ENCODE measurements at regions not wholly inside any gene's neighbourhood (a gene's known extent, or its start where the extent isn't known, plus 50 kb on each side); places are given as distances from the start of the nearest gene placed in this dataset.

GRCh38 chr2:204042401-204042800 is 105.8 kb downstream of the ICOS start:
- DNase-seq (ENCODE audit: insufficient read length, low spot score), result no peak
- FAIRE-seq, result no peak

DNA sequence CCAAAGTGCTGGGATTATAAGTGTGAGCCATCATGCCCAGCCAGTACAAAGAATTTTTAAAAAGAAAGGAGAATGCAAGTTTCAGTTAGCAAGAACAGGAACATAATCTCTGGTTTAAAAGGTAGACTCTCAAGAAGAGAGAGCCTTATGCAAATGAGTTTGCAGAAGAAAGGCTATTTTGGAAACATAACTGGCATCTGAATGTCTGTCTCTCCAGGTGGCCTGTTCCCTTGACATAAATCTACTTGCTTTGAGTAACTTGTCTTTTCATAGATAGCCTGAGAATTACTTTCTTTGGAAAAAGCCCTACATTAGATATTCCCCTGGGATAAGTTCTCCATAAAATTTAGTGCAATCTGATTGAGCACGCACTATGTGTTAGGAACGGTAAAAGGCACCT is 109.6 kb downstream of the ICOS start:
- peak; percentile 93 for FAIRE-seq
- peak; percentile 32 for DNase-seq (ENCODE audit: insufficient read length, low spot score)

DNA sequence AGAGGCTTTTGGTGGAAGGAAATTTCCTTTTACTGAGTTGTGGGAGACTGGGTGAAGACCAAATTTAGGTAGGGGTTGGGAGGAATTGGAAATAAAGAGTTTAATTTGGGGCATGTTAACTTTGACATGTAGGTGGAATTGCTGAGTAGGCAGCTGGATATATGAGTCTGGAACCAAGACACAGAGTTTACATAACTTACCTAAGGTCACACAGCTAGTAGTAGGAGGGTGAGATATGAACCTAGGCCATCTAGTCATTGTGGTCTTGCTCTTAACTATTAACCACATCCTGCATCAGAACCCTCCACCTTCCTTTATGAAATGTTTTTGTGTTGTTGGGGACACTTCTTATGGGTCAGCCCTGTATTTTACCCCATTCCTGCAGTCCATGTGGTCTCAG is 113.1 kb downstream of the ICOS start:
- DNase-seq (ENCODE audit: insufficient read length, low spot score), result peak; percentile 9
- FAIRE-seq, result peak; percentile 66

DNA sequence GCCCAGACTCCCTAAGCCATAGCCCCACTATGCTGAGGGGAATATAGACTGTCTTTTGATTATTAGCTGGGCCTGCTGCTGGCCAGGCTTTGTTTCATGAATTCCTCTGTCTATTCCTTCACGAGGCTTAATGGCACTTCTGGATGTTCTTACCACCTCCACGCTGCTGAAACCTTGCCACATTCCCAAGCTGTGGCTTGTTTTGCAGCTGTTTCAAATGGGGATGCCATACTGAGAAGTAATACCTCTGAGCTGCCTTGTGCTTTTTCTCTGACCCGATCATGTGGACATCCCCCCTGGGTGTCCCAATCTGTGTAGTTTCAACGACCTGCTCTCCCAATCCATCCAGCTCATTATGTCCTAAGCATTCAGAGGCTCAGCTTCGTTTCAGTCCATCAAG is 114.1 kb downstream of the ICOS start:
- DNase-seq (ENCODE audit: insufficient read length, low spot score), result no peak
- FAIRE-seq, result no peak

DNA sequence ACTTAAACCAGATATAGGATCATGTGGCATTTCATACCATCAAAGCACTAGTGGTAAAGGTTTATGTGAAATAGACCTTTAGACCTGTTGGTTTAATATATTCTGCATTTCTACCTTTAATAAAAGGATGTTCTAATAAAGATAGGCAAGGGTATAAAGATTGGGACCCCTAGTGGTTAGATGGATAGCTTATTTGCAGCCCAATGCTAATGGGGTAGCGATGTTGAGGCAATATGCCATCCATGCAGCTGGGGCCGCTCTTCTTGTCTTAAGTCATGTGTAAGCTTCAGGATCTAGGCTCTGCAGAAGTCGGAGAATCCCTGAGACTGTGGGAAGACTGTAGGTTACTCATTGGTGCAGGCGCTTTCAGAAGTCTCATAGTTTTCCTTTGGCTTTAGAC is 114.9 kb downstream of the ICOS start:
- no peak for DNase-seq (ENCODE audit: insufficient read length, low spot score)
- FAIRE-seq, result no peak

GRCh38 chr2:204051984-204052556 is 115.5 kb downstream of the ICOS start:
- DNase-seq (ENCODE audit: insufficient read length, low spot score) (no peak), FAIRE-seq (no peak)

- DNase-seq (ENCODE audit: insufficient read length, low spot score) (no peak), FAIRE-seq (no peak)
Observed at GRCh38 chr2:204059016-204059415, 122.5 kb downstream of the ICOS start.

DNA sequence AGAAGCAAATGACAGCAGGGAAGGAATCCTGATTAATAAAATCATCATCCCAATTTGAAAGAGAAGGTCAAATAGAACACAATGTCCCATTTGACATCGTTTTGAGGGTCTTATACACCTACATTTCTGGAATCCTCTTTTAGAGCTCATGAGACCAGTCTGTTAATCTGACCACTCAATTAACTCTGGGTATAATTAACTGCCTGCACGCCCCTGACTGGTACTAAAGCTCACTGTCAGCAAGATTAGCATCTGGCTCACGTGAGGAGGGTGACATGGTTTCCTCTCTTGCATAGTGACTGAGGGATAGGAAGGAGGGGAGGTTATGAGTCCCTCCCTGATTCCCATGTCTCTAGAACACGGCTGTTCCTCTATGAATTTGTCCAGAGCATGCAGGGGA is 124.3 kb downstream of the ICOS start:
- DNase-seq (ENCODE audit: insufficient read length, low spot score) (no peak), FAIRE-seq (no peak)

- no peak for FAIRE-seq
- DNase-seq (ENCODE audit: insufficient read length, low spot score), result no peak
Observed at GRCh38 chr2:204061241-204061640, 124.7 kb downstream of the ICOS start.

GRCh38 chr2:204064119-204064518 is 127.6 kb downstream of the ICOS start:
- DNase-seq (ENCODE audit: insufficient read length, low spot score), result no peak
- no peak for FAIRE-seq

DNA sequence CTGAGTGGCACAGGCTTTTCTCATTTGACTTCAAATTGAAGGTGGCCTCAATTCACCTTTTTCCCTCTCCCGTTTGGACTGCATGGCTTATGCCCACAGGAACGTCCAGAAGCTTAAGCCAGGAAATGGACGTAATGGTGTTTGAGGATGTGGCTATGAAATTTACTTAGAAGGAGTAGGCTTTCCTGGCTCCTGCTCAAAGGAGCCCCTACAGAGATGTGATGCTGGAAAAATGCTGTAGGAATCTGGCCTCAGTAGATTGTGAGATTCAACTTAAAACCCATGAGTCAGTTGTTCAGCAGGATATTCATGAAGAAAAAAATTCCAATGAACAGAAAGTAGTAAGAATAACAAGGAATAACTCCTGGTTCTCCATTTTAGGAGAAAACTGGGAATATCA is 129.0 kb downstream of the ICOS start:
- DNase-seq (ENCODE audit: insufficient read length, low spot score) (no peak), FAIRE-seq (no peak)

- FAIRE-seq (no peak), DNase-seq (ENCODE audit: insufficient read length, low spot score) (no peak)
Observed at GRCh38 chr2:204066051-204066450, 129.5 kb downstream of the ICOS start.

- no peak for FAIRE-seq
Observed at GRCh38 chr2:204069804-204070203, 133.2 kb downstream of the ICOS start.

DNA sequence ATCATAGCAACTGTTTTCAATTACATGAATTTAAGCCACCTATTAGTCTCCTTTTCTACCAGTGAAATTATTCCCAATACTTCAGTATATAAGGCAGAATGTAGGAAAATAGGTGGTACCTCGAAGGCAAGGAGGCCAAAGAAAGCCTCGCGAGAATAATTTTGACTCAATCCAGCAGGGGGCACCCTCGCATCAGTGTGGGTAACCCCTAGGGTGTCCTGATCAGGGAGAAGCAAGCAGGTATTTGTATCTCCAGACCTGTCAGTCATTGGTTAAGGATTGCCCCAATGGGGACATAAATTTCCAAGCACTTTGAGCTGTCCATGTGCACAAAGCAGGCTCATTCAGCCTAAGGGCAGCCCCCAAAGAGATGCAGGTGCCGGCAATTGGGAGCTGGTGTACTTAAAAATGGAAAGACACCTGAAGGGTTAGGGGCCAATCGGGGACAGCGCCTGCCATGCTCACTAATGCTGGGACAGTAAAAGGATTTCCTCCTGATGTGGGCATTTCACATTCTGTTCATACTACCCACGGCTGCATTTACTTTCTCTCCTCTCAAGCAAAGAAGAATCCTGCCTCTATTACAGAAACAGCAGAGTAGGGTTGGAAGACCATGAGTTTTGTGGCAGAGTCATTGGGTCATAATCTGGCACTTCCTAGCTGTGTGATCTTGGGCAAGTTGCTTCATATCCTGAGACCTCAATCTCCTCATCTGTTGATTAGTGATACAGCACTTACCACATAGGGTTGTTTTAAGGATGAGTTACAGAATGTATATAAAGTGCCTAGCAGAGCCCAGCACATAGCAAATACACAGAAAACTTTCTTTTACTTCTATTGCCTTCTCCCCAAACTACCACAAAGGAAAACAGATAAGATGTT is 136.1 kb downstream of the ICOS start:
- DNase-seq (ENCODE audit: insufficient read length, low spot score), result peak; percentile 31
- peak; percentile 79 for FAIRE-seq

More at GRCh38 chr2:204069804-204070203, 133.2 kb downstream of the ICOS start:
- no peak for DNase-seq (ENCODE audit: insufficient read length, low spot score)

DNA sequence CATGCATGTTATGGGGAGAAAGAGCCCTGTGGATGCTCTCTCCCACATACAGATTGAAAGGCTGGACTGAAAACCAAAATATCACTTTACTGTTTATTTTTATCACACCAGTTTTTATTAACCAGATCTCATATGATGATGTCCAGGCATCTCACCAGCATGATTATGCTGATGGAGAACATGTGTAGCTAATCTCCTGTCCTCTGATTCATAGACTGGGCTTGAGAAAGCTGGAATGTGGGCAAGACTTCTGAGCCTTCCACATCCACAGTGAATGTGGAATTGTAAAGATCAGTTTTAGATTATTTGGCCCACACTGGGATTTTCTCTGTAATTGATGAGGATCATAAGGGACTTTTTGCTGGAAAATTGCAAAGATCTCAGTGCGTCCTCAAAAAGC is 137.9 kb downstream of the ICOS start:
- DNase-seq (ENCODE audit: insufficient read length, low spot score), result no peak
- no peak for FAIRE-seq

DNA sequence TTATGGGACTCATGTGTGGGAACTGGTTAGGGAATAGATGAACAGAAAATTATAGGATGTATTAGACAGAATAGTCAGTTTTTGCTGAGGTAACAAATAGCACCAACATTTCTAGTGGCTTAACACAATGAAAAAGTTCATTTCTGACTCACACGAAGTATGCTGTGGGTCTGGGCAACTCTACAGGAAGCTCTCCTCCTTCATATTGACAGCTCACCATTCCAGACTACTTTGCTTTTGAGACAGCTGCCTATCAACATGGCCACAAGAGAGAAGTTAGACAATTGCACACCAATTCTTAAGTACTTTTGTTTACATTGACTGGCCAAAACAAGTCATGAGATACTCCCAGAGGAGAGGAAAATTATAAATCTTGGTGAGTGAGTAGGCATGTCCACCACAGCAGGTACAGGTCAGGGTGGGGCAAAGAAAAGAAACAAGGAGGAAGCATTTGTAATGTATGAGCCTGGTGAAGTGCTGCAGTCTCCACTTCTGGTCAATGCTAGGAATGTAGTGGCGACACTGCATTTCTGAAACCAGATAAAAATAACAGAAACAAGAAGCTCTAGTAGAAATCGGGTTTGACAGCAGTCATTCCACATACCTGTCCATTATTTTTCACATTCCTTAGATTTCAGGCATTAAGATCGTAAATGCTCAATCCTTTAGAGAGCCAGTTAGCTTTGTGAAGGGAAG is 141.6 kb downstream of the ICOS start:
- DNase-seq (ENCODE audit: insufficient read length, low spot score), result no peak
- no peak for FAIRE-seq

DNA sequence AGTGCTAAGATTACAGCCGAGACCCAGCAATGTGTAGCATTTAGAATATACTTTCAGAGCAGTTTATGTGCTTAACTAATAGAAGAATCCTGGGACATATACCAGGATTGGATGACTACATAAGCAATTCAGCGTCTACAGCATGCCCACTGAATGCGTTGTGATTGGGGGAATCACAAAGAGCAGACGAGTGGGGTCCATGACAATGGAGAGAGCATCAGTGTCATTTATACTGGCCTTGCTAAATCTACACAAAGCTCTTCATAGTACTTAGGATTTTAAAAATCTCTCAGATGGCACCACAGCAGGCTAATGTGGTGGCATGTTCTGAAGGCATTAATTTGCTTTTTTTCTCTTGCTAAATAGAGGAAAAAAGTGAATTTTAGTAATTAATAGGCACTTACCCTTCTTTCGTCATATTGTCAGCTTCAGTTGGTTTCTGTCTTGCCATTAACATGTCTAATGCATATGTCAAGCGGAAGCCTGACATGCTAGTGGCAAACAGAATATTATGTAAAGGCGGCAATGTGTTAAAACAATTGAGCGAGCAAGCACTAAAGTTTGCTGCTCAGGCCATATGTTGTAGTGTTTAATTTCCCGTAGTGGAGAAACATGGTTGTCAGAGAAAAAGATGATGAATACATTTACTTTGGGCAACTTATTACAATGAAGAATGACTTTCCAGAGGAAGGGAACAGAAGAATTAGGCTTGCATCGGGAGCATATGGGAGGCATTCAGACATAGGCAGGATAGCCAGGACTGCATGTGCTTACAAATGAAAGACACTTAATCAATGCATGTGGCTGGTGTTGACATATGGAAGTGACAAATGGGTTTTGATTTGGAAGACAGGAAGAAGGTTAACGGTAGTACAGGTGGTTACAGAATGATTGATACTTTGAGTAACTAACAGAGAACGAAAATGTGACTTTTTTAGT is 145.2 kb downstream of the ICOS start:
- DNase-seq (ENCODE audit: insufficient read length, low spot score), result no peak
- no peak for FAIRE-seq

- no peak for FAIRE-seq
Observed at GRCh38 chr2:204086167-204086566, 149.6 kb downstream of the ICOS start.

GRCh38 chr2:204089105-204089504 is 152.5 kb downstream of the ICOS start:
- FAIRE-seq, result no peak
- no peak for DNase-seq (ENCODE audit: insufficient read length, low spot score)

More at GRCh38 chr2:204086167-204086566, 149.6 kb downstream of the ICOS start:
- no peak for DNase-seq (ENCODE audit: insufficient read length, low spot score)

DNA sequence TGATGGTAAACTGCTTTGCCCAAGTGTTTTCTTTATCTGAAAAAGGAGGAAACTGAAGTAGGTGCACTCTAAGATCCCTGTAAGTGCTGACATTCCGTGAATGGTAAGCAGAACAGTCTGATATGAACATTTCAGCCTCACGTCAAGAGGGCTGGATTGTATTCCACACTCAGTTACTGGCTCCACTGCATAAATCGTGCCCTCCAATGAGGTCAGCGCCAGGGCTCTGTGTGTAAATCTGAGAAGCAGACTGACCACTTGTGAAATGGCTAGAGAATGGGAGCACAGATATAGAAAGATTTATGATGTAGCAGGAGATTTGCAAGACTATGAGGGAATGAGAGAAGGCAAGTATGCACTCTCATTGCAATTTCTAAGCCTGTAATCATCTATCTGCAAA is 153.0 kb downstream of the ICOS start:
- DNase-seq (ENCODE audit: insufficient read length, low spot score), result no peak
- FAIRE-seq, result no peak

- DNase-seq (ENCODE audit: insufficient read length, low spot score) (no peak), FAIRE-seq (no peak)
Observed at GRCh38 chr2:204090021-204090420, 153.5 kb downstream of the ICOS start.

All from GM19239 (cell line).